HG03432 (cell line): ENCODE measurements at regions not wholly inside any gene's neighbourhood (a gene's known extent, or its start where the extent isn't known, plus 50 kb on each side); places are given as distances from the start of the nearest gene placed in this dataset.
"Not testable (repeated sequence)": the region's sequence is repeated elsewhere in the genome, so short reads cannot be mapped to it uniquely, and the experiment has no call there.

ENCODE experiments used
- ATAC-seq: cut with Tn5 transposase; IDR thresholded peaks from one replicate; pipeline ENCODE4 v1.9.1; 2021; ENCODE audit warnings: mild to moderate bottlenecking, moderate library complexity; ENCODE audit not compliant: unreplicated experiment

GRCh38 chr7:17436126-17436525 is 137.7 kb downstream of the AHR start:
- no peak for ATAC-seq

GRCh38 chr7:17437586-17437985 is 139.1 kb downstream of the AHR start:
- ATAC-seq = no peak

GRCh38 chr7:17440025-17440784 is 141.8 kb downstream of the AHR start:
- not testable (repeated sequence) for ATAC-seq

- ATAC-seq = no peak
These were observed 142.4 kb downstream of the AHR start for GRCh38 chr7:17440831-17441230.

GRCh38 chr7:17441557-17441956 is 143.1 kb downstream of the AHR start:
- ATAC-seq = no peak

- ATAC-seq = no peak
These were observed 145.7 kb downstream of the AHR start for GRCh38 chr7:17444151-17444550.

GRCh38 chr7:17444673-17445072 is 146.2 kb downstream of the AHR start:
- no peak for ATAC-seq

- no peak for ATAC-seq
These were observed 147.9 kb downstream of the AHR start for GRCh38 chr7:17446340-17446739.

- no peak for ATAC-seq
These were observed 149.5 kb downstream of the AHR start for GRCh38 chr7:17447728-17448478.

GRCh38 chr7:17448479-17449423 is 150.3 kb downstream of the AHR start:
- no peak for ATAC-seq

GRCh38 chr7:17456541-17456940 is 158.1 kb downstream of the AHR start:
- ATAC-seq = no peak

- ATAC-seq = no peak
These were observed 161.5 kb downstream of the AHR start for GRCh38 chr7:17460001-17460400.

- no peak for ATAC-seq
These were observed 162.2 kb downstream of the AHR start for GRCh38 chr7:17460665-17461064.

- no peak for ATAC-seq
These were observed 163.7 kb downstream of the AHR start for GRCh38 chr7:17462131-17462631.

- ATAC-seq = peak; percentile 53
These were observed 165.1 kb downstream of the AHR start for GRCh38 chr7:17463511-17464085.

GRCh38 chr7:17466216-17466615 is 167.8 kb downstream of the AHR start:
- no peak for ATAC-seq

- no peak for ATAC-seq
These were observed 169.0 kb downstream of the AHR start for GRCh38 chr7:17467386-17467945.

GRCh38 chr7:17471325-17471724 is 172.9 kb downstream of the AHR start:
- no peak for ATAC-seq

- peak; percentile 49 for ATAC-seq
These were observed 174.1 kb downstream of the AHR start for GRCh38 chr7:17472518-17472917.

- peak; percentile 60 for ATAC-seq
These were observed 174.5 kb downstream of the AHR start for GRCh38 chr7:17472939-17473338.
